ENCODE measurements at regions not wholly inside any gene's neighbourhood (a gene's known extent, or its start where the extent isn't known, plus 50 kb on each side); places are given as distances from the start of the nearest gene placed in this dataset.
"Not testable (repeated sequence)": the region's sequence is repeated elsewhere in the genome, so short reads cannot be mapped to it uniquely, and the experiment has no call there.

GRCh38 chr6:167662075-167662880 is 164.4 kb upstream of the AFDN start:
- DNase-seq, result no peak

- no peak for DNase-seq
Observed at GRCh38 chr6:167662881-167663205, 163.9 kb upstream of the AFDN start.

DNA sequence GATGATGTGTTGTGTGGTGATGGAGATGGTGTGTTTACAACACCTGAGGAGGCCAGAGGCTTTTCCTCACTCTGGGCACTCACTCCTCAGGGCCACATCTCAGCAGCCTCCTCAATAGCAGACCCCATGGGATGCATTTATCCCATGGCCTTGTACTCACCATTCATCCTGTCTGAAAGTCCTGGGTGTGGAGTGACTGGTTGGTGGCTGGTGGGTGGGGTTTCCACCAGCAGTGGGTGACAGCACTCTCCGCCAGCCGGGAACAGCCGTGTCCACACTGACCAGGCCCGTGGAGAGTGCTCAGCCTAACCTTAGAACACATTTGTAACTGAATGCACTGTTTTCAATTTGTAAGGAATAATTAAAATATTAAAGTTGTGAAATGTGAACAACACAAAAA is 163.4 kb upstream of the AFDN start:
- no peak for DNase-seq

DNA sequence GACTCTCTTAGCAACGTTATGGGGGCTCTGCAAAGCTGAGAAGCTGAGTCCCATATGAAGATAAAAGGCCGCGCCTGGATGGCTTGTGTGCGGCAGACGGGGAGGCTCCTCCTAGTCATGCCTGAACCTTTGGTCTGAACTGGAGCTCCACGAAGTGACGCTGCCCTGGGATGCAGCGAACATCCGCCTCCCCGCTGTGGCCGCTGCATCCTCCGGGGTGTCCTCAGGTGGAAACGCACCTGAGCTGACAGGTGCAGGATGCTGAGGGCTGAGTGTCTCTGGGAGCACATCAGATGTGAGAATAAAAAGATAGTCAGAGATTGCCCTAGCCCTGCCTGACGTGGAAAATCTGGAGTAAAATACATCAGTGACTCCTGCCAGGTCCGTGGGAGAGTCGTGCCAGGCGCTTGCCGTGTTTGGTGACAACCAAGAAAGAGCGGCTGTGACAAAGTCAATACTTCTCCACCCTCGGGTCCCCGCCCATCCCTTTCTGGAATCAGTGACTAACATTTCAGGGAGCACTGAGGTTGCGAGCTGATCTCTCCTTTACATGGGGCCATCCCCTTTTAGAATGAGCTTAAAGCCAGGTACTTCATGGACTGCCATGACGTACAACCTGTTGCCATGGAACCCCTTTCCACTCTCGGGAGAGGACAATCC is 162.8 kb upstream of the AFDN start:
- no peak for DNase-seq

DNA sequence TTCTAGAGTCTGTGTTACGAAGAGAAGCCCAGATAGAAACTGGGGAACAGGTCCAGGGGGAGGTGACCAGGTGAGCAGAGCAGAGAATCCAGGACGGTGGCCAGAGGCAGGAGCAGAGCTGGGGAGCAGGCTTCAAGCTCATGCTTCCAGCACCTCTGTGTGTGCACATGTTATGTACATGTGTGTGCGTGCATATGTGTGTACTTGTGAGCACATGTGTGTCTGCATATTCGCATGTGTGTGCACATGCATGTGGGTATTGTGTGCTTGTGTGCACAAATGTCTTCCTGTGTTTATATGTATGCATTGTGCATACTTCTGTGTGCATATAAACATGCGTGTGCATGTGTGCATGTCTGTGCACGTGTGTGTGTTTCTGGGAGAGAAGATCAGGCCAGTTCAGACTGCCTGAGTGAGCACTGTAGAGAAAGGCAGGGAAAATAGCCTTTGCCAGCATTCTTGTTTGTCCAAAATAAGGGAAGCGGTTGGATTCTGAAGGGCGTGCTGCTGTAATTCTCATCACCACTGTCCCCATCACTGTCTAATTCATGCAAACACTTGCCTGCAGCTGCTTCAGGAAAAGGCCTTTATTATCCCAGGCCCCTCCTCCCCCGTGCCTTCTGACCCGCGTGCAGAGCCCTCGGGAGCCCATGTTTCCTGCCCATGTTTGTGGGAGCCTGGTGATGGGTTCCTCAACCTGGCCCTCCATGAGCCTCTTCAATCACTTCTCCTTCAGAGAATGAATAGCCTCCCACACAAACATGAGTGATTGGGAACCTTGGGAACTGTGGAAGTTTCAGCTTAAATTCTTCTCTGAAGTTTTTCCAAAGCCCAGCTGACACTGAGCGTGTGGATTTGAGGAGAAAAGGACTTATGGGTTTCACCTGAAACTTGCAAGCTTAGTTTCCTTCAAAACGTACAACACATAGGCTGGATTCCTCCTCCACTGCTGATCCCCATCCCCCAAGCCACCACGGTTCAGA is 161.7 kb upstream of the AFDN start:
- DNase-seq, result no peak

GRCh38 chr6:167665698-167666330 is 160.9 kb upstream of the AFDN start:
- no peak for DNase-seq

- no peak for DNase-seq
Observed at GRCh38 chr6:167666571-167667203, 160.0 kb upstream of the AFDN start.

GRCh38 chr6:167667204-167668018 is 159.3 kb upstream of the AFDN start:
- DNase-seq, result no peak

GRCh38 chr6:167668019-167668753 is 158.5 kb upstream of the AFDN start:
- no peak for DNase-seq

- no peak for DNase-seq
Observed at GRCh38 chr6:167668754-167669552, 157.8 kb upstream of the AFDN start.

DNA sequence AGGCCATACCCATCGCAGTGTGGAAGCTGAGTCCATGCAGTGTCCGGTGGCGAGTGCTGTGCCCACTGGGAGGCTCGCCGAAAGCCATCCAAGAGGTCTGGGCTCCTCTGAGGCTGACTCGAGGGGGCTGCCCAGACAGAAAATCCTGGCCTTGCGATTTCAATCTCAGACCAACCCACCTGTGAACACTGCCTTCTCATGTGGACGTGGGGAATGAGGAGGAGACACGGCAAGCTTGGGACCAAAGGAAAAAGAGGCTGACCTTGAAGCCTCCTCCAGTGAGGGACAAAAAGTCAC is 157.2 kb upstream of the AFDN start:
- DNase-seq, result no peak

DNA sequence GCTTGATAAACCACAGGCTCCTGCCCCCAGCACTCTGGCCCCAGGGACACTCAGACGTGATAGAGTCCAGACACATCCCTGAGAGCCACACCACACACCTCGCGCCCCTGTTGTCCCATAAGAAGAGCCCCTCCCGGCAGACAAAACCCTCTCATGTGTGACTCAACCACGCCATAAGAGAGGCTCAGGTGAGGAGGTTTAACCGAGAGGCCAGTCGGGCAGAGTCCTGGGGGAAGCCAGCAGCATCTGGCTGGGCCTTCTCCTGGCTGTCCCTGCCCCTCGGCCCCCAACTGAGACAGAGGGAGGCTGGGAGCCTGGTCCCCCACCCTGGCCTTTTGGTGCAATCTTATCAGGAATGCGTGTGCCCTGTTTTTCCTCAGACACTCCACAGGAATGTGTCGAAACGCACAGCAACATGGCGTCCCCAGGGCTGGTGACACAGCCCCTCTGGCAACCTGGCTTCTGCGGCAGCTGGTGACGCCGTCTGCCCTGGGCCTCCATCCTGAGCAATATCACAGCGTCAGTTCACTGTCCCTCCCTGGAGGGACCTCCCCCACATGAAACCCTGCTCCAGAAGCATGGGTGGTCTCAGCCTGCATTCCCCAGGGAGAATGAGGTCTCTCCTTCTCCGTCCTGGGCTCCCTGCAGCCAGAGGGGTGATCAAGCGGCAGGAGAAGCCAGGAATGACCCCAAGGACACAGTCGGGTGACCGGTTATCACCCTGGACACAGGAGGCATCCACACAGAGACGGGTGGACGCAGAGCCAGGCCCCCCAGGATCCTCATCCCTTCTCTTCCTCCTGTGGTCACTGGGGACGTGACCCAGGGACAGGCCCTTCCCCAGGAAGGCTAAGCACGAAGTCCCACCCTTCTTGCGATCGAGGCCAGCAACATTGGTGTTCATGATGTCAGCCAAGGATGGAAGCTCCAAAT is 156.6 kb upstream of the AFDN start:
- DNase-seq, result no peak

DNA sequence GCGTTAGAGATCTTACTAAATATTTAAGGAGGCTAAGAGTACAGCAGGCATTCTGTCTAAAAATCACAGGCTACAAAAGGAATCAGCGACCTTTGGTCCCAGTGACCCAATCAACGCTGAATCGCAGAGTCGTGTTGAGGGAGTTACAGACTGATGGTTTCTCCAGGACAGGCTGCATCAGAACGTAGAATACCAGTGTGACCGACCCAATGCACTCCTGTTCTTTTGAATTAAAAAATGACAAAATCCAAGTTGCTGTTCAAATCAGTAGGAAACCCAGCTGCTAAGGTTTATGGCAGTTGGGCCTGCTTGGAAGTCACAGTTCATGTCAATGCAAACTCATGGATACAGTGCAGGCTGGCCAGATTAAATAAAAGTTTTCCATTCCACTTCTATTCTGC is 155.8 kb upstream of the AFDN start:
- no peak for DNase-seq

GRCh38 chr6:167671379-167671976 is 155.2 kb upstream of the AFDN start:
- DNase-seq, result not testable (repeated sequence)

- DNase-seq, result no peak
Observed at GRCh38 chr6:167671977-167672687, 154.6 kb upstream of the AFDN start.

GRCh38 chr6:167672738-167673137 is 154.0 kb upstream of the AFDN start:
- no peak for DNase-seq

DNA sequence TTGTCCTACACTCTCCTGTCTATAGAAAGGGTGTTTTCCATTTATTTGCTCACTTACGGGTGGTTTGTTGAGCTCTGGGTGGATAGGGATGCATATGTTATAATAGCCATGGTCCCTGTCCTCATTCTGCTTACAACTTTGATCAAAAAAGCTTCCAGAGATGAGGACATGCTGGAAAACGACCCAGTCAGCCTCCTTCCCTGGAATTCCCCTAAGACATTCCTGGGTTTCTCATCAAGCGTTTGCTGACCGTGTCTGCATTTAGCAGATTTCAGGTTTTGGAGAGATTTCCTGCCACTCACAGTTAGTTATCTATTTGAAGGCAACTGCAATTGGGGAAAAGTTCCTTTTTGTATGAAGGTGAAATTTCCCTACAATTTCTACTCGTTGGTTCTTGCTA is 152.8 kb upstream of the AFDN start:
- DNase-seq, result no peak

DNA sequence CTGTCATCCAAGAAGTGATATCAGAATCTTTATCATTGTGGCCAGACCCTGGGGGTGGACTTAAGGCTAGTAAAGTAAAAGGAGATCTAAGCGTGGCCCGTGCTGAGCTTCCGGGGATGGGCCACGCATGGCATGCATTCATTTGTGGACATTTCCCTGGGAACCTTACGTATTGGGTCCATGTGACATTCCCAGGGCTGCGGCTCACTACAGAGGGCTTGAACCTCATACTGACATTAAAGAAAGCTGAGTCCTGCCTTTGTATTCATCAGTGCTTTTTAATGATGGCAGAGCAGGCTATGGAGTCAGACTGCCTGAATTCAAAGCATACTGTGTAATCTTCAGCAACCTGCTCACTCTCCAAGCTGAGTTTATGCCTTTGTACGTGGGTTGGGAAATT is 152.2 kb upstream of the AFDN start:
- no peak for DNase-seq
